ENCODE measurements at regions not wholly inside any gene's neighbourhood (a gene's known extent, or its start where the extent isn't known, plus 50 kb on each side); places are given as distances from the start of the nearest gene placed in this dataset.

- no peak for DNase-seq (ENCODE audit: low read depth, low spot score)
Observed at GRCh38 chr22:48276994-48277867, 1514.8 kb downstream of the TBC1D22A start.

- no peak for DNase-seq (ENCODE audit: low read depth, low spot score)
Observed at GRCh38 chr22:48275412-48275811, 1513.0 kb downstream of the TBC1D22A start.

DNA sequence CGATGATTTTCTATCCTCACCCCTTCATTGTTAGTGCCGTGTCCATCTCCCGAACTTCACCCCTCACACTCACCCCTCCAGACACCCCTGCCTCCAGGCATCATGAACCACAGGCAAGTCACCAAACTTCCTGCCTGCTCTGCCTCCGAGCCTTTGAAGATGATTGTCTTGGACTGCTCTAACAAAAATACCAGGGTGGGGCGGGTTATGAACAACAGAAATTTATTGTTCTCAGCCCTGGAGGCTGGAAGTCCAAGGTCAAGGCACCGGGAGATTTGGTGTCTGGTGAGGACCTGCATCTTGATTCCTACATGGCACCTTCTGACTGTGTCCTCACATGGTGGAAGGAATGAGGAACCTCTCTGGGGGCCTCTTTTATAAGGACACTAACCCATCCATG lies 1508.3 kb downstream of the TBC1D22A start:
- no peak for DNase-seq (ENCODE audit: low read depth, low spot score)

- DNase-seq (ENCODE audit: low read depth, low spot score) = no peak
Observed at GRCh38 chr22:48268771-48269552, 1506.5 kb downstream of the TBC1D22A start.

GRCh38 chr22:48268293-48268692 lies 1505.8 kb downstream of the TBC1D22A start:
- no peak for DNase-seq (ENCODE audit: low read depth, low spot score)

DNA sequence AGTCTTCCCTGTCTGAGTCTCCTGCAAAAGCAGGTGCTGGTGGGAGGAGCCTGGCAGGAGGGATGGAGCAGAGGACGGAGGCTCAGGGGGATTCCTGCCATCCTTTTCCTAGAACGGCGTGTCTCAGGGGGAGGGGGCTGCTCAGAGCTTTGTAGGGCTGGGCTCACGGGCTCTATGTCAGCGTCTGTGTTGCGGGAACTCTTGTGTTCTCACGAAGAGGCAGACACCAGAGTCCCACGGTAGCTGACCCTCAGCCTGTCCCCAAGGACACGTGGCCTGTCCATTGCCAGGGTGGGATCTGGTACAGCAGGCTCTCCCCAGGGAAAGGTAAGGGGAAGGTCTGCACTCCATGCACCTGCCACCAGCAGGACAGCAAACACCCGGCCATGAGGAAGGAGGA lies 1505.2 kb downstream of the TBC1D22A start:
- no peak for DNase-seq (ENCODE audit: low read depth, low spot score)

GRCh38 chr22:48265000-48265625 lies 1502.7 kb downstream of the TBC1D22A start:
- no peak for DNase-seq (ENCODE audit: low read depth, low spot score)

GRCh38 chr22:48264586-48264985 lies 1502.1 kb downstream of the TBC1D22A start:
- DNase-seq (ENCODE audit: low read depth, low spot score) = no peak

- no peak for DNase-seq (ENCODE audit: low read depth, low spot score)
Observed at GRCh38 chr22:48263791-48264351, 1501.4 kb downstream of the TBC1D22A start.

GRCh38 chr22:48263431-48263765 lies 1500.9 kb downstream of the TBC1D22A start:
- no peak for DNase-seq (ENCODE audit: low read depth, low spot score)

DNA sequence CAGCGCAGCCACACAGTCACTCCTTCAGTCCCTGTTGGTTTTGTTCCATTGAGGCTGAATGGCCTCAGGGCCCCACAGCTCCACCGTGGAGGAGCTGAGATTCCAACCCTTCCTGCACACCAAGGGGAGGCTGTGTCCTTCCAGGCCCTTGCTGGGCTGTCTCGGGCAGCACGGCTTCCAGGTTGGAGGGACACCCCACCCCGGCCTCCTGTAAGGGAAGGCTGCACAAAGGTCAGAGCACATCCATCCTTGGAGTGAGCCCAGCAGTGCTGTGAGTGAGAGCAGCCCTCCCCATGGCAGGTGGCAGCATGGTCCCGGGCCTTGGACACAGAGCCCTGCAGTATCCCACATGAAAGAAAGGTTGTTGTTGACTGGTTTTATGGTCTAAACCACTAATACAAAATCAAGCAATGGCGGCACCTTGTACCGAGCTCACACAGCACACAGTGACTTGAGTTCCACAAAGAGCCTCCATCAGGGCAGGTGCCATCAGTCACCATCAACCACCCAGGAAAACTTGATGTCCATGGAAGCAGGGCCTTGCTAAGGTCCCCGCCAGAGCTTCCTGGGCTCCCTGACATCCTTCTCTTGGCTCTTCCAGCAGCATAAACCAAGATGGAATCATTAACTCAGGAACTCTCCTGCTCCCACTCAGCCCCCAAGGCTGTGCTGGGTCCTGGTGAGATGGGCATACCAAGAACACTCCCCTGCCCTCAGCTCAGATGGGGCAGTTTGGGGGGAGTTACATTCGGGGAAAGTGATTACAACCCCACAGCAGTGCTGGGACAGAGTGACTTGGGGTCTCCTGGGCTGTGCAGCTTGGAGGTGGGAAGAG lies 1500.4 kb downstream of the TBC1D22A start:
- no peak for DNase-seq (ENCODE audit: low read depth, low spot score)

DNA sequence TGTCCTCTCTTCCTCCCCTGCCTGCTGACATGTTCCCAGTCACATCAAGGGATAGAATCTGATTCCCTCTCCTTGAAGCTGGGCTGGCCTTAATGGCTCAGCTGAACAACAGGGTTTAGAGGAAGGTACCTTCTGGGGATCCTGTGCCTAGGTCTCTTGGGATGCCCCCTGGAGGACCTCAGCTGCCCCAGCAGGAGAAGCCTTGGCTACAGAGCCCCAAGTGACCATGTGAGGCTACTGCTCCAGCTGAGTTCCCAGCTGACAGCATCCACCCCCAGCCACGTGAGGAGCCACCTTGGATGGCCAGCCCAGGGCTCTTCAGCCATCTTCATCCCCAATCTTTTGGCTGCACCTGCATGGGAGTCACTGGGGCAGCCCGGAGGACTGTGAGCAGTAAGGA lies 1499.3 kb downstream of the TBC1D22A start:
- DNase-seq (ENCODE audit: low read depth, low spot score) = no peak

GRCh38 chr22:48261048-48261621 lies 1498.7 kb downstream of the TBC1D22A start:
- no peak for DNase-seq (ENCODE audit: low read depth, low spot score)

GRCh38 chr22:48259991-48260670 lies 1497.7 kb downstream of the TBC1D22A start:
- no peak for DNase-seq (ENCODE audit: low read depth, low spot score)

DNA sequence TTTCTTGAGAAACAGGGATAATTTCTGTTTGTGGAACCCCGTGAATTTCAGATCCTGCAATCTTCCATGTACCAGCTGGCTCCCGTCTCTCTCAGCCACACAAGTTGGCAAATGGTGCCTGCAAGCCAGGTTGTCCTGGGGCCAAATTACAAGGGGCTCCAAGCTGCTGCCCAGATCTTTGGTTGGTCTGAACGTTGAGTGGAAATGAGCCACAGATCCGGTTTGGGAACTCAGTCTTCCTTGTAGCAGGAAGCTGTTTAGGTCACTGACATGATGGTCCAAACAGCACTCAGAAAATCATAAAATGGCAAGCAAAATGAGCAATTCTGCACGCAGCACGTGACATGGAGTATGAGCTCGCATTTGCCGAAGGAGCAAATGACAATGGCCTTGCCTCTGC lies 1496.4 kb downstream of the TBC1D22A start:
- no peak for DNase-seq (ENCODE audit: low read depth, low spot score)

GRCh38 chr22:48258064-48258701 lies 1495.7 kb downstream of the TBC1D22A start:
- no peak for DNase-seq (ENCODE audit: low read depth, low spot score)

DNA sequence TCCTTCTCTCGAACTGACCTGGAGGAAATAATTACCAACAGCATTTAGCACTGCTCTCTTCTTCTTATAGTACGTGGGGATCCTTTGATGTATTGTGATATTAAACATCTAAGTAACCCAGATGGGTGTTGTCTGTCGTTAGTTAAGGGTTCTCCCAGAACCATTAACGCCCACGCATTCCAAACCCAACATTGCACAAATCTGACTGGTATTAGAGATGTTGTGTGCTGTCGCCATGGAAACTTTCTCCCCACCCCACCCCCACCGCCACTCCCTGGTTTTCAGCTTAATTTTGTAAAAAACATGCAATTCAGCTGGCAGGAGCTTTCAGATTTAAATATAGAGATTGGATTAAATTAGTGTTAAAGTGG lies 1495.2 kb downstream of the TBC1D22A start:
- no peak for DNase-seq (ENCODE audit: low read depth, low spot score)

GRCh38 chr22:48256776-48257684 lies 1494.6 kb downstream of the TBC1D22A start:
- no peak for DNase-seq (ENCODE audit: low read depth, low spot score)
